AG09309 (cell line): ENCODE measurements at regions not wholly inside any gene's neighbourhood (a gene's known extent, or its start where the extent isn't known, plus 50 kb on each side); places are given as distances from the start of the nearest gene placed in this dataset.

Experiments
- DNase-seq: peaks from one replicate; pipeline ENCODE4 v3.0.0-alpha.2; 2010; ENCODE audit warnings: low read depth
- H3K4me3 ChIP-seq: 2 replicates; pipeline ENCODE4 v1.5.1; 2011; ENCODE audit warnings: mild to moderate bottlenecking, low read depth, low read length, moderate library complexity; ENCODE audit not compliant: control insufficient read depth
- TF ChIP-seq, protein P1 (sequence below): IDR thresholded peaks from 2 replicates; pipeline ENCODE4 v1.5.1; 2011; ENCODE audit warnings: mild to moderate bottlenecking, low read depth, low read length, inconsistent platforms; ENCODE audit not compliant: insufficient read depth, control insufficient read depth; ENCODE audit errors: missing control alignments

DNA sequence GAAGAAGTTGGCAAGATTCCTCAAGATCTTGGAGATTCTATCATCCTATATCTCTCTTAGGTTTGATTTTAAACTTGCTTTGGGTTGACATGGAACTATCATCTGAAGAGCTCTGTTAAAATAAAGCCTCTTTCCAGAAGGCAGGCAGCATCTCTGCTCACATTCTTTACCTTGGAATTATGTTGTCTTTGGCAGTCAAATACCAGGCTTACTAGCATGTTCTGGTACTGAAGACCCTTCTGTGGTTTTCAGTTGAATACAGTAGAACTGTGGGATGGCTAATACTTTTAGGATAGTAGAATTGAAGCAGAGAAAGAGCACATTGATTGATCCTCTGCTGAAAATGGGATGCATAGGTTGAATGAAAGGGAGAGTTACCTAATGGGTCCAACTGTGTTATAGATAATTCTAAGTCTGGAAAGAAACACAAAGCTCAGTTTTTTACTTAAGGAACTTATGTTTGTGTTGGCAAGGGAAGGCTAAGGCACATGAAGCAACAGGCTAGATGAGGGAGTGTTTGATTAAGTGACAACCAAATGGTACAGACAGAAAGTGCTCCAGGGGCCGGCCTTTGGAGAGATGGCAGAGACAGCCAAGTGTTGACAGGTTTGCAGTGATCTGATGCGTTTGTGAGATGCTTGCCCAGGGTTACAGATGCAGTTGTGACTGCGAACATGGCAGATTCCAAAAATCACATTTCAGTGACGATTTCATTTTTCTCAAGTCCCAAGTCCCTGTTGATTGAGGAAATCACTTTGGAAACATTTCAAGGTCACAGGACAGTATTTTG lies 397.9 kb downstream of the MEIS1 start:
- H3K4me3 ChIP-seq: no peak overlapping the region
- TF ChIP-seq, protein P1, sequence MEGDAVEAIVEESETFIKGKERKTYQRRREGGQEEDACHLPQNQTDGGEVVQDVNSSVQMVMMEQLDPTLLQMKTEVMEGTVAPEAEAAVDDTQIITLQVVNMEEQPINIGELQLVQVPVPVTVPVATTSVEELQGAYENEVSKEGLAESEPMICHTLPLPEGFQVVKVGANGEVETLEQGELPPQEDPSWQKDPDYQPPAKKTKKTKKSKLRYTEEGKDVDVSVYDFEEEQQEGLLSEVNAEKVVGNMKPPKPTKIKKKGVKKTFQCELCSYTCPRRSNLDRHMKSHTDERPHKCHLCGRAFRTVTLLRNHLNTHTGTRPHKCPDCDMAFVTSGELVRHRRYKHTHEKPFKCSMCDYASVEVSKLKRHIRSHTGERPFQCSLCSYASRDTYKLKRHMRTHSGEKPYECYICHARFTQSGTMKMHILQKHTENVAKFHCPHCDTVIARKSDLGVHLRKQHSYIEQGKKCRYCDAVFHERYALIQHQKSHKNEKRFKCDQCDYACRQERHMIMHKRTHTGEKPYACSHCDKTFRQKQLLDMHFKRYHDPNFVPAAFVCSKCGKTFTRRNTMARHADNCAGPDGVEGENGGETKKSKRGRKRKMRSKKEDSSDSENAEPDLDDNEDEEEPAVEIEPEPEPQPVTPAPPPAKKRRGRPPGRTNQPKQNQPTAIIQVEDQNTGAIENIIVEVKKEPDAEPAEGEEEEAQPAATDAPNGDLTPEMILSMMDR: no peak
- no peak for DNase-seq

DNA sequence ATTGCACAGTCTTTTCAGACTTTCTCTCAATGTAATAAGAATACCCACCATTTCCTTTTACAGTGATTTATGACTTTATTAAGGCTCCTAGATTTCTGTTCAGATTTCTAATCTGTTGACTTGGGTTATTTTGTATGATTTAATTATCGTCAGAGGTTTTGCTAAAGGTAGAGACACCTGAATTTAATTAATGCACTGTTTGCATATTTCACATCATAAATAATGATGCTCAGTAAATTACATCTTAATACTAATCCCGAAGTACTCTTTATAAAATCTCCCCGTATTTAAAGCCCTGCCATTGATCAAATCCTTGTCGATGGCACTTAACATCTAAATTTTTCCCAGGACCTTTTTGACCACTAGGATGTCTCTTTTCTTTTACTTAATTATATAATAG lies 399.9 kb downstream of the MEIS1 start:
- no peak overlapping the region for H3K4me3 ChIP-seq
- TF ChIP-seq, protein P1: no peak
- no peak for DNase-seq

DNA sequence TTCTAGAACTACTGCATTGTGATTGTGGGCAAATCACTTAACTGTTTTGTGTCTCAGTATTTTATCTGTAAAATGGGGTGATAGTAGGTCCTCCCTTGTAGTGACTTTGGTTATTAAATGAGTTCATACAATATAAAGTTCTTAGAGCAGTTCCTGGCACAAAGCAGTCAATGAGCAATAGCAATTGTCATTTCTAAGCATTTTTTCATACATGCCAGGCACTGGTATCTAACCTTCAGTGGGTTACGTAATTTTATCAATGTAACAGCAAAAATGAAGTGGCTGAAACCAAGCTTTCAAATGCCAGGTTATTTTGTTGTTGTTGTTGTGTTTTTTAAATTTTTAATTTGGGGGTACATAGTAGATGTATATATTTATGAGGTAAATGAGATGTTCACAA lies 401.9 kb downstream of the MEIS1 start:
- no peak for DNase-seq
- no peak overlapping the region for H3K4me3 ChIP-seq
- TF ChIP-seq, protein P1: no peak

DNA sequence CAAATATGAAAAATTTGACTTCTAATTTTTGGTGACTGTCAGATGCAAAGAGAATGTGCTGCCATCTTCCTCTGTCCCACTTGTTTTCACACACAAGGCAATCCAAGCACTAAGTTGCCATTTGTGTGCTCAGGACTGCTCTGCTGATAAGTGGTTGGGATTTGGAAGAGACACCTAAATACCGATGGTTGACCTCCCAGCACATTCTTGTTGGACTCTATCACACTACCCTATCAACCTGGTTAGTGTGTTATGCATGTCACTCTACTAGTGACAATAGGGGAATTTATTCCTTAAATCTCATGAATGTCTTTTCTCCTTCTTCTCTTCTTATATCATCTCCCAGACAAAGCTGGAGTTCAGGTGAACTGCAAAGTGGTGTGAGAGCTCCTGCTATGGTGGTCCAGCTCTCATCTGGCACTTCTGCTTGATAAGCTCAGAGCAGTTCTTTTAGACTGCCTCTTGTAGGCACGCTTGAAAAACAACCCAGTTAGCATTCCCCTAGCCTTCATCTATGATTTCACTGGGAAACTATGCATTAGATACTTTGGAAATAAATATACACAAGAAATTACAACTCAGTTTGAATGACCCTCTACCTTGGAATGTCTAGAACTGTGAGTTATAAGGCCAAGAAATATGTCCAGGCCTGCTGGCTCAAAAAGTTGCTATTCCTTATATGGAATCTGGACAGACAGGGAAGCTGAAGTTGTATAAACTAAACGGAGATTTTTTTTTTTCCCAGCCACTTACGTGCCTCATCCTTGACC lies 404.8 kb downstream of the MEIS1 start:
- no peak overlapping the region for H3K4me3 ChIP-seq
- peak; percentile 97 for DNase-seq
- TF ChIP-seq, protein P1: no peak

DNA sequence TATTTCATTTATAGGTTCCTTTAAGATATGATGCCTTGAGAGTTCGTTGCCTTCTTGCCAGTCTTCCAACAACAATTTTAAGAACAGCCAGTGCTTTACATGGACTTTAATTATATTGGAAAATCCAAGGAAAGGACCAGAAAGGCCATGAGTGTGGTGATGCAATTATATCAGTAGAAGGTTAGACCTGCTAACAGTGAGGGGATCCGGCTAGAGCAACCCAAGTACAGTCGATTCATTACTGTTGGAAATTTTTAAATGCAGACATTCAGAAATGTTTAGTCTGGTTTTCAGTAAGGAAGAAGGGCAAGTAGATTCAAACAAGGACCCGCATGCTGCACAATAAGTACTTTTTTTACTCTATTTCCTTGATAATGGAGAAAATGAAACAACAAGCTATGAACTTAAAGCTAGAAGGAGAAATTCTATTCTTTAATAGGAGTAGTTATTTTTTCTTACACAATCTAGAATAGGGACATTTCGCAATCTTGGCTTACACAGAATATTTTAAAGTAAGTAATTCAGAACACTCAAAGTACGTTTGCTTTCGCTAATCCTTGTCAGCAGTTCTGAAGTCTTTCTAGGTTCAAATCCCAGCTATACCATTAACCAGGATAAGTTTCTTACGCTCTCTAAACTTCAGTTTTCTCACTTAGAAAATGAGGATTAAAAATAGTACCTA lies 405.5 kb downstream of the MEIS1 start:
- H3K4me3 ChIP-seq: no peak overlapping the region
- TF ChIP-seq, protein P1: no peak
- peak; percentile 65 for DNase-seq

DNA sequence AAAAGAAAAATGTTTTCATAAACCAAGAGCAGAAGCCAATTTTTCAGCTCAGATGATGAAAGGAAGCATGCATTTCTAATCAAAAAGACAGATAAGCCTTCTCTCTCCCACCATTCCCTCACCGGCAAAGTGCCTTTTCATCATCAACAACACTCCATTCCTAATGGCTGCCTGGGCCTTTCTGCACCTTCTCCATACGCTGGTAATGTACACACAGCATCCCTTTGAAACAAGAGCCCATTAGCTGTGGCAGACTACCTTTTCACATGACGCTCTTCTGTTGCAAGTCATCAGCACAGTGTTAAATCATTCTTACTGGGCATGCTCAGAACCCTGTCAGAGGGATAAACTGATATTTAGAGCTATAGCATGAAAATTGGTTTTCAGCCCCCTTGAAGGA lies 408.9 kb downstream of the MEIS1 start:
- DNase-seq: no peak
- H3K4me3 ChIP-seq: no peak overlapping the region
- TF ChIP-seq, protein P1: no peak
